ENCODE measurements at regions not wholly inside any gene's neighbourhood (a gene's known extent, or its start where the extent isn't known, plus 50 kb on each side); places are given as distances from the start of the nearest gene placed in this dataset.

DNA sequence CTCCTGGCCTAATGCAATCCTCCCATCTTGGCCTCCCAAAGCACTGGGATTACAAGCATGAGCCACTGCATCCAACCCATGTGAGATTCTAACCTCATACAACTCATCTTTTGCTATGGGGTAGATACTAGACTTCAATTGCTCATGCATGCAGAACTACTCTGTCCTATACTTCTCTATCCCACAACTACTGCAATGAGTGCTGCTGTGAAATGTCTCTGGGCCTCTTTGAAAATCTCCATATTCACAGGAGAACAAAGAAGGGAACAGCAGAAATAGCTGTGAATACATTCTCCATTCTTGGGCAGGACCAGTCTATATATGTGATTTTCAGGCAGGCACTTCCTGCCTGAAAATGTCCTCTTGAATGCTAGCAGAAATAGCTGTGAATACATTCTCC is 220.7 kb upstream of the GRIP1 start:
- no peak for ATAC-seq
- no peak for TF ChIP-seq CTCF (IDR thresholded peaks at IDR 0.05)
- H3K36me3 ChIP-seq = no peaks in the 10 kb centered on the region
- H3K27ac ChIP-seq = no peak overlapping the region
- no peak overlapping the region for H3K4me3 ChIP-seq
- intact Hi-C loops (cut with DNase I) = no loop called here
- DNase-seq = no peak
- H3K4me1 ChIP-seq = peaks cover 0 to 10% (median 0%) of the 10 kb centered on the region in 9 donors
- H3K27me3 ChIP-seq = no peaks in the 10 kb centered on the region
- H3K9me3 ChIP-seq = no peaks in the 10 kb centered on the region

DNA sequence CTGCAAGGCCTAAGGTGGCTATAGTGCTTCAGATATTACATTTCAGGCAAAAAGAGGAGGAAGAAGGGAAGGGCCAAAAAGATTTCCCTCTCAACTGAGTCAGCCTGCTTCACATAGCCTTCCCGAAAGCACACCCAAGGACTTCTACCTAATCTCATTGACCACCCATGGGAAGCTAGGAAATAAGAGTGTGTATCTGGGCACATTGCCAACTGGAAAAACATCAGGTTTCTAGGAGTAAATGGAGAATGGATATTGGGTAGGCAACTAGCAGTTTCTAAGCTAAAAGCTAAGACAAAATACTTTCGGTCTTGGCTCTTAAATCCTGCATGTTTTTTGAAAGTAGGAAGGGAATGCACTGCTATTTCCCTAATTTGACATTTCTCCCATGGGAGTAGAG is 221.7 kb upstream of the GRIP1 start:
- WGBS, 2 donors = 45 to 55% methylated on average over 2 of the region's 2 CpGs
- peak in 1 of 8 donors; percentile 25 for ATAC-seq

DNA sequence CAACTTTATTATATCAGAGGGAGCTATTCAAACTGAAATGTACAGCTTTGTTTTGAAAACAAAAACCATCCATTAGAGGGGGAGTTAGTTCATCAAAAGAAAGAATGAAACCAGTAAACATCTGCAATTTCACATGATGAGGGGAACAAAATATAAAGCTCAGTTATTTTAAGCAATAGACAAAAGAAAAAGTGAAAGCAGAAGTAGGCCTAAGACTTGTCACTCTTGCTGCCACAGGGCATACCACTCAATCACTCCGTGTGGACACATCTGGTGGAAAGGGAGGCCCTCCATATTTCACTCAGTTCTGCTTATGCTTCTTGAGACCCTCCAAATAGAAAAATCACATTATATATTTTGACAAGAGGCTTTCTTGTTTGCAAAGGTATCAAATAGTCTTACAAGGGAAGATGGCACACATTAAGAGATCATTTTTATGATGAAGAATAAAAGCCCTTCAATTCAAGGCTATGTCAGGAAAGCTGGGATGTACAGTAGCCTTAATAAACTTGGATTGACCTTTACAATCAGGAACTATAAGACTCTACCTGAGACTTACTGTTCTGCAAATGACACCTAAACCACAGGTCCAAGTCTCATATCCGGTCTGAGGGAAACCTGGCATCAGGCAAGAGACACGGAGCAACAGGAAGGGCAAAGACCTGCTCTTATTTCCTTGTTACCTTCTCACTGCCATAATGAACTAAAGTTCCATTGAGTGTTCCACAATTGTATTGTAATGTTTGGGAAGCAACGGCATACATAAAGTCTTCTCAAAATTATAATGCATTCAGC is 222.5 kb upstream of the GRIP1 start:
- Histone ChIP-seq H3K27ac (no peak overlapping the region), H3K4me1 (peaks cover 0 to 10% (median 0%) of the 10 kb centered on the region in 9 donors), H3K27me3 (no peaks in the 10 kb centered on the region), H3K9me3 (no peaks in the 10 kb centered on the region), H3K4me3 (no peak overlapping the region), H3K36me3 (no peaks in the 10 kb centered on the region)
- intact Hi-C loops (cut with DNase I) = no loop called here
- 64 to 83% methylated on average over 4 of the region's 4 CpGs for WGBS, 2 donors
- no peak for DNase-seq
- TF ChIP-seq CTCF (IDR thresholded peaks at IDR 0.05) = no peak
- ATAC-seq = no peak

More for the DNA sequence above, 221.7 kb upstream of the GRIP1 start:
- Histone ChIP-seq H3K4me1 (peaks cover 0 to 10% (median 0%) of the 10 kb centered on the region in 9 donors), H3K9me3 (no peaks in the 10 kb centered on the region), H3K27me3 (no peaks in the 10 kb centered on the region), H3K4me3 (no peak overlapping the region), H3K27ac (no peak overlapping the region), H3K36me3 (no peaks in the 10 kb centered on the region)
- intact Hi-C loops (cut with DNase I) = no loop called here
- peak in 1 of 2 donors; percentile 8 for DNase-seq
- TF ChIP-seq CTCF (IDR thresholded peaks at IDR 0.05) = no peak

DNA sequence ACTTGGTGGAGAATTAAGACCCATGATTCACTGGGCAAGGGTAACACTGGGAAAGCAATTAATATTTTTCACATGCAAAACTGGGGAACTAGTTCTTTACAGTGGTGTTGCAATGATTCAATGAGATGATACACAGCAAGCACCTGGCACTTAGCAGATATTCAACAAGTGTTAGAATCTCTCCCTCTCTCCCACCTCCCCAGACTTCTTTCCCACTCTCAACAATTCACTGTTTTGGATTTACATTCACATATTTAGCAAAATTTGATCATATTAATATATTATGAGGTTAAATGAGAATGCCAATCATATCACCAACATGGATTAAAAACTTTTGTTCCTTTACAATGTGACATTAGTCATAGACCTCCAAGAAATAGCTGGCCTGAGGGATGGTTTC is 223.1 kb upstream of the GRIP1 start:
- DNase-seq = no peak
- no peaks in the 10 kb centered on the region for H3K27me3 ChIP-seq
- intact Hi-C loops (cut with DNase I) = no loop called here
- no peaks in the 10 kb centered on the region for H3K36me3 ChIP-seq
- no peaks in the 10 kb centered on the region for H3K9me3 ChIP-seq
- H3K4me1 ChIP-seq = peaks cover 0 to 10% (median 0%) of the 10 kb centered on the region in 9 donors
- no peak overlapping the region for H3K4me3 ChIP-seq
- TF ChIP-seq CTCF (IDR thresholded peaks at IDR 0.05) = no peak
- H3K27ac ChIP-seq = no peak overlapping the region
- no peak for ATAC-seq

Data from heart right ventricle (tissue), 16 donors.